ENCODE measurements at regions not wholly inside any gene's neighbourhood (a gene's known extent, or its start where the extent isn't known, plus 50 kb on each side); places are given as distances from the start of the nearest gene placed in this dataset.

DNA sequence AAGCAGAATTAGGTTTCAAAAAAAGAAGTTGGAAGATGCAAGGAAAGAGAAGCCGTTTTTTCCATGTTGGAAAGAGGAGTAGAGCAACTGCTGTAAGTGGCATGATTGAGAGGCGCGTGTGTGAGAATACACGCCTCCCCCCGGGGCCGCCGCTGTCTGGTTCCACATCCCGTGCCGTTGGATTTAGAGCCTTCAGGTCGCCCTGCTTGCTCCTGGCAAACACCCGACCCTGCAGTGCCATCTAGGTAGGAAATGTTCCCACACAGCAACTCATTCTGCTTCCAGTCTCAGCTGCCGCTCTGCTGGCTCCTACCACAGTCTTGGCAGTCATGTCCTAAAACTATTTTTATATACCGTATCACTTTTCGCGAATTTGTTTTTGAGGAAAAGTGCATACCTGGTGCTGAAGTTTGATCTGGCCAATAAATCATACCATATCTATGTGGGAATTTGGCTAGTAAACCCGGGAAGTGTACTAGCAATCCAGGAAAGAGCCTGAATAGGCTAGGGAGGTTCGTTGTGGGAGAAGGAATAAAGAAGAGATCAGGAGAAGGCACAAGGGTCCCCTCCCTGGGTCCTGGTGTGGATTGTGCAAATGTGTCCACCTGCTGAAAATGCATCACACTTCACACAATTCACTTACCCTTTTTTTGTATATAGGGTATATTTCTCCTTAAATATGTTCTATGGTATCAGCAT, 372.7 kb downstream of the FBXO15 start:
- TF ChIP-seq, protein P1, sequence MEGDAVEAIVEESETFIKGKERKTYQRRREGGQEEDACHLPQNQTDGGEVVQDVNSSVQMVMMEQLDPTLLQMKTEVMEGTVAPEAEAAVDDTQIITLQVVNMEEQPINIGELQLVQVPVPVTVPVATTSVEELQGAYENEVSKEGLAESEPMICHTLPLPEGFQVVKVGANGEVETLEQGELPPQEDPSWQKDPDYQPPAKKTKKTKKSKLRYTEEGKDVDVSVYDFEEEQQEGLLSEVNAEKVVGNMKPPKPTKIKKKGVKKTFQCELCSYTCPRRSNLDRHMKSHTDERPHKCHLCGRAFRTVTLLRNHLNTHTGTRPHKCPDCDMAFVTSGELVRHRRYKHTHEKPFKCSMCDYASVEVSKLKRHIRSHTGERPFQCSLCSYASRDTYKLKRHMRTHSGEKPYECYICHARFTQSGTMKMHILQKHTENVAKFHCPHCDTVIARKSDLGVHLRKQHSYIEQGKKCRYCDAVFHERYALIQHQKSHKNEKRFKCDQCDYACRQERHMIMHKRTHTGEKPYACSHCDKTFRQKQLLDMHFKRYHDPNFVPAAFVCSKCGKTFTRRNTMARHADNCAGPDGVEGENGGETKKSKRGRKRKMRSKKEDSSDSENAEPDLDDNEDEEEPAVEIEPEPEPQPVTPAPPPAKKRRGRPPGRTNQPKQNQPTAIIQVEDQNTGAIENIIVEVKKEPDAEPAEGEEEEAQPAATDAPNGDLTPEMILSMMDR (conservative IDR thresholded peaks at IDR 0.05; ENCODE audit: low read depth, low read length): no peak
- no peak for TF ChIP-seq EZH2 (IDR thresholded peaks at IDR 0.05; ENCODE audit: borderline replicate concordance, low read depth, low read length, poor library complexity, severe bottlenecking)

Measured in A673 (cell line).